Putamen (tissue), 1 donor: ENCODE measurements at regions not wholly inside any gene's neighbourhood (a gene's known extent, or its start where the extent isn't known, plus 50 kb on each side); places are given as distances from the start of the nearest gene placed in this dataset.
"Not testable (repeated sequence)": the region's sequence is repeated elsewhere in the genome, so short reads cannot be mapped to it uniquely, and the experiment has no call there.

Source experiments
- DNase-seq: peaks from one replicate; pipeline ENCODE4 v3.0.0-alpha.2; 2016; ENCODE audit warnings: low spot score

GRCh38 chr4:130812117-130812765 lies 1716.3 kb downstream of the C4orf33 start:
- DNase-seq: no peak

- DNase-seq: no peak
Observed at GRCh38 chr4:130814896-130815295, 1718.9 kb downstream of the C4orf33 start.

GRCh38 chr4:130820448-130820847 lies 1724.5 kb downstream of the C4orf33 start:
- DNase-seq: no peak

- DNase-seq: no peak
Observed at GRCh38 chr4:130825284-130825683, 1729.3 kb downstream of the C4orf33 start.

GRCh38 chr4:130850019-130850524 lies 1754.1 kb downstream of the C4orf33 start:
- no peak for DNase-seq

GRCh38 chr4:130851107-130851506 lies 1755.2 kb downstream of the C4orf33 start:
- DNase-seq: no peak

GRCh38 chr4:130851932-130852331 lies 1756.0 kb downstream of the C4orf33 start:
- no peak for DNase-seq

GRCh38 chr4:130855533-130855932 lies 1759.6 kb downstream of the C4orf33 start:
- DNase-seq: no peak

GRCh38 chr4:130859991-130860390 lies 1764.0 kb downstream of the C4orf33 start:
- no peak for DNase-seq

GRCh38 chr4:130896920-130897319 lies 1801.0 kb downstream of the C4orf33 start:
- DNase-seq: no peak

- DNase-seq: no peak
Observed at GRCh38 chr4:130901321-130901720, 1805.4 kb downstream of the C4orf33 start.

- no peak for DNase-seq
Observed at GRCh38 chr4:130922955-130923354, 1827.0 kb downstream of the C4orf33 start.

GRCh38 chr4:130955520-130955919 lies 1859.6 kb downstream of the C4orf33 start:
- DNase-seq: no peak

- DNase-seq: no peak
Observed at GRCh38 chr4:130985371-130985770, 1889.4 kb downstream of the C4orf33 start.

- DNase-seq: no peak
Observed at GRCh38 chr4:130995988-130996387, 1900.0 kb downstream of the C4orf33 start.

- DNase-seq: no peak
Observed at GRCh38 chr4:131001371-131001770, 1905.4 kb downstream of the C4orf33 start.

GRCh38 chr4:131002132-131002531 lies 1906.2 kb downstream of the C4orf33 start:
- no peak for DNase-seq

GRCh38 chr4:131006388-131006787 lies 1910.4 kb downstream of the C4orf33 start:
- DNase-seq: no peak

GRCh38 chr4:131011961-131012360 lies 1916.0 kb downstream of the C4orf33 start:
- not testable (repeated sequence) for DNase-seq

GRCh38 chr4:131013226-131013625 lies 1917.3 kb downstream of the C4orf33 start:
- no peak for DNase-seq

GRCh38 chr4:131026771-131027170 lies 1930.8 kb downstream of the C4orf33 start:
- no peak for DNase-seq

GRCh38 chr4:131044368-131044767 lies 1948.4 kb downstream of the C4orf33 start:
- no peak for DNase-seq

- DNase-seq: no peak
Observed at GRCh38 chr4:131046821-131047220, 1950.9 kb downstream of the C4orf33 start.

- no peak for DNase-seq
Observed at GRCh38 chr4:131052646-131053045, 1956.7 kb downstream of the C4orf33 start.
